ENCODE measurements at regions not wholly inside any gene's neighbourhood (a gene's known extent, or its start where the extent isn't known, plus 50 kb on each side); places are given as distances from the start of the nearest gene placed in this dataset.

DNA sequence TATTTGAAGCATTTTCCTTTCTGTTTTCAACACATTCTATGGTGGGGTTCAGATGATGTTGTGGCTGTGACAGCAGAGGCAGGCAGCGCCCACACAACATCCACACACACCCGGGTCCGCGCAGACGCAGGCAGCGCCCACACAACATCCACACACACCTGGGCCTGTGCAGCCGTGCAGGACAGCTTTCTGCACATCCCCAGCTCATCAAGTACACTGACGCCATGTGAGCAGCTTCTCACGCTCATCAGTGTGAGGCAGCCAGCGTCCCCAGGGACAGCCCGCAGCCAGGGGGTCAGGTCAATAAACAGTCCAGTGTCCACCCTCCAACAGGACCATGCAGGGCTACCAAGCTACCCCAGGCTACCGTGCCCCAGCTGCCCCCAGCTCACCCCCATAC is 272.8 kb upstream of the TCERG1L start:
- TF ChIP-seq POLR2AphosphoS5 (IDR thresholded peaks at IDR 0.05): no peak
- TF ChIP-seq, protein P1, sequence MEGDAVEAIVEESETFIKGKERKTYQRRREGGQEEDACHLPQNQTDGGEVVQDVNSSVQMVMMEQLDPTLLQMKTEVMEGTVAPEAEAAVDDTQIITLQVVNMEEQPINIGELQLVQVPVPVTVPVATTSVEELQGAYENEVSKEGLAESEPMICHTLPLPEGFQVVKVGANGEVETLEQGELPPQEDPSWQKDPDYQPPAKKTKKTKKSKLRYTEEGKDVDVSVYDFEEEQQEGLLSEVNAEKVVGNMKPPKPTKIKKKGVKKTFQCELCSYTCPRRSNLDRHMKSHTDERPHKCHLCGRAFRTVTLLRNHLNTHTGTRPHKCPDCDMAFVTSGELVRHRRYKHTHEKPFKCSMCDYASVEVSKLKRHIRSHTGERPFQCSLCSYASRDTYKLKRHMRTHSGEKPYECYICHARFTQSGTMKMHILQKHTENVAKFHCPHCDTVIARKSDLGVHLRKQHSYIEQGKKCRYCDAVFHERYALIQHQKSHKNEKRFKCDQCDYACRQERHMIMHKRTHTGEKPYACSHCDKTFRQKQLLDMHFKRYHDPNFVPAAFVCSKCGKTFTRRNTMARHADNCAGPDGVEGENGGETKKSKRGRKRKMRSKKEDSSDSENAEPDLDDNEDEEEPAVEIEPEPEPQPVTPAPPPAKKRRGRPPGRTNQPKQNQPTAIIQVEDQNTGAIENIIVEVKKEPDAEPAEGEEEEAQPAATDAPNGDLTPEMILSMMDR (IDR thresholded peaks at IDR 0.05): no peak
